ENCODE measurements at regions not wholly inside any gene's neighbourhood (a gene's known extent, or its start where the extent isn't known, plus 50 kb on each side); places are given as distances from the start of the nearest gene placed in this dataset.

DNA sequence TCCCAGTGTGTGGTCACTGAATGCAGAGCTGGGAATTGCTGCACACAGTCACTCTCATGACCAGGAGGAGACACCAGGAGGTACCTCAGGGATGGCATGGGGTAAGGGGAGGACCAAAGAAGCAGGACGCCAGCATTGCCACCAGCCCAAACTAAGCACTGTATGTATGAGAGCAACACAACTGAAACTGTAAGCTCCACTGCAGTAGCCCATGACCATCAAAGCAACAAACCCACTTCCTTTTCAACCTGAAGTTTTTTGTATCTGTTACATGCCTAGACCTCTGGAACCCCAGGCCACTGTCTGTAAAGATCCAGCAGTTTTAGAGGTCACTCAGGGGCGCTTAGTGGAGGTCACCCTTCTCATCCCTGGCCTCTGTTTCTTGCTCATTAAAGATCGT lies 164.3 kb downstream of the SETD4 start:
- 76 to 87% (median 85%) methylated on average over 3 of the region's 3 CpGs for WGBS, 4 donors
- Histone ChIP-seq H3K27me3 (no peaks in the 10 kb centered on the region), H3K27ac (no peak overlapping the region), H3K36me3 (replicated peaks in 1 of 2) (no peaks in the 10 kb centered on the region), H3K4me1 (replicated peaks in 1 of 2) (no peaks in the 10 kb centered on the region), H3K4me3 (no peak overlapping the region), H3K9me3 (replicated peaks in 1 of 3) (no peaks in the 10 kb centered on the region)
- intact Hi-C loops (cut with DNase I): no loop called here
- no peak for TF ChIP-seq POLR2A (IDR thresholded peaks at IDR 0.05)
- TF ChIP-seq, protein P1, sequence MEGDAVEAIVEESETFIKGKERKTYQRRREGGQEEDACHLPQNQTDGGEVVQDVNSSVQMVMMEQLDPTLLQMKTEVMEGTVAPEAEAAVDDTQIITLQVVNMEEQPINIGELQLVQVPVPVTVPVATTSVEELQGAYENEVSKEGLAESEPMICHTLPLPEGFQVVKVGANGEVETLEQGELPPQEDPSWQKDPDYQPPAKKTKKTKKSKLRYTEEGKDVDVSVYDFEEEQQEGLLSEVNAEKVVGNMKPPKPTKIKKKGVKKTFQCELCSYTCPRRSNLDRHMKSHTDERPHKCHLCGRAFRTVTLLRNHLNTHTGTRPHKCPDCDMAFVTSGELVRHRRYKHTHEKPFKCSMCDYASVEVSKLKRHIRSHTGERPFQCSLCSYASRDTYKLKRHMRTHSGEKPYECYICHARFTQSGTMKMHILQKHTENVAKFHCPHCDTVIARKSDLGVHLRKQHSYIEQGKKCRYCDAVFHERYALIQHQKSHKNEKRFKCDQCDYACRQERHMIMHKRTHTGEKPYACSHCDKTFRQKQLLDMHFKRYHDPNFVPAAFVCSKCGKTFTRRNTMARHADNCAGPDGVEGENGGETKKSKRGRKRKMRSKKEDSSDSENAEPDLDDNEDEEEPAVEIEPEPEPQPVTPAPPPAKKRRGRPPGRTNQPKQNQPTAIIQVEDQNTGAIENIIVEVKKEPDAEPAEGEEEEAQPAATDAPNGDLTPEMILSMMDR (IDR thresholded peaks at IDR 0.05): no peak
- DNase-seq: no peak

DNA sequence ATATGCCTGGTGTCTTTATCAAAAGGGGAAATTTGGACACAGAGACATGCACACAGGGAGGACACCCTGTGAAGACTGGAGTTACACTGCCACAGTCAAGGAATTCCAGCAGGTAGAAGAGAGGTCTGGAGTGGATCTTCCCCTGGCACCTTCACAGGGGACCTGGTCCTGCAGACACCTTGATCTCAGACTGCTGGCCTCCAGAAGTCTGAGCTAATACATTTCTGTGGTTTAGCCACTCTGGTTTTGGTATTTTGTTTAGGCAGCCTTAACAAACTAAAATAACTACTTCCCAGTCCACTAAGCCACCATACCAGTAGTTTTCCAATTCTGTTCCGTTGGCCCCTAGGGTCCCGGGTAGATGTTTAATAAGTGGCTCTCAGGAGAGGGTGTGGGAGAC lies 164.7 kb downstream of the SETD4 start:
- Histone ChIP-seq H3K27ac (no peak overlapping the region), H3K4me1 (replicated peaks in 1 of 2) (no peaks in the 10 kb centered on the region), H3K36me3 (replicated peaks in 1 of 2) (no peaks in the 10 kb centered on the region), H3K27me3 (no peaks in the 10 kb centered on the region), H3K4me3 (no peak overlapping the region), H3K9me3 (replicated peaks in 1 of 3) (no peaks in the 10 kb centered on the region)
- TF ChIP-seq POLR2A (IDR thresholded peaks at IDR 0.05): no peak
- TF ChIP-seq, protein P1 (IDR thresholded peaks at IDR 0.05): no peak
- WGBS, 4 donors: 90 to 97% (median 91%) methylated on average over 2 of the region's 2 CpGs
- DNase-seq: no peak
- intact Hi-C loops (cut with DNase I): no loop called here

- Histone ChIP-seq H3K36me3 (replicated peaks in 1 of 2) (no peaks in the 10 kb centered on the region), H3K4me3 (no peak overlapping the region), H3K9me3 (replicated peaks in 1 of 3) (no peaks in the 10 kb centered on the region), H3K27me3 (no peaks in the 10 kb centered on the region), H3K4me1 (replicated peaks in 1 of 2) (no peaks in the 10 kb centered on the region), H3K27ac (no peak overlapping the region)
- 88 to 97% (median 92%) methylated on average over 3 of the region's 3 CpGs for WGBS, 4 donors
- TF ChIP-seq, protein P1 (IDR thresholded peaks at IDR 0.05): no peak
- TF ChIP-seq POLR2A (IDR thresholded peaks at IDR 0.05): no peak
- DNase-seq: no peak
- intact Hi-C loops (cut with DNase I): no loop called here
These were observed 167.2 kb downstream of the SETD4 start for GRCh38 chr21:35893156-35893555.

DNA sequence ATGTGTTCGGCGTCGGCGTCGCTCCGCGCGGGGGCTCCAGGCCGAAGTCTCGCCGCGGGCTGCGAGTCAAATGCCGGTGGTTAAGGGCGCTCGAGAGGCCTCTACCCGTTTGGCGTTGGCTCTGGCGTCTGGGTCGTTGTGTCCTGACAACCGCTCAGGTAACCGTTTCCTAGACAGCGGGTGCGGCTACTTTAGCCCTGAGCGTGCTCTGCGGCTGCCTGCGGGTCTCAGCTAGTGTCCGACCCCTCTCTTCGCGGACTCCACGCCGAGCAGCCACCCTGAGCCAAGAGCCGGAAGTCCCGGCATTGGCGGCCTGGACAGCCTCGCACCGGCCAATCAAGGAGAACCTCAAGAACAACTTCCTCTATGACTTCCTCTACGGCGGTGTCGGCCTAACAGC lies 173.4 kb downstream of the SETD4 start:
- Histone ChIP-seq H3K27me3 (peaks cover 3% of the 10 kb centered on the region), H3K4me1 (replicated peaks in 1 of 2) (no peaks in the 10 kb centered on the region), H3K4me3 (no peak overlapping the region), H3K36me3 (replicated peaks in 1 of 2) (no peaks in the 10 kb centered on the region), H3K27ac (no peak overlapping the region), H3K9me3 (replicated peaks in 1 of 3) (no peaks in the 10 kb centered on the region)
- WGBS, 4 donors: 90 to 94% (median 92%) methylated on average over 31 to 40 of the region's 40 CpGs
- intact Hi-C loops (cut with DNase I): no loop called here
- TF ChIP-seq, protein P1 (IDR thresholded peaks at IDR 0.05): no peak
- no peak for TF ChIP-seq POLR2A (IDR thresholded peaks at IDR 0.05)
- DNase-seq: no peak

Data from adrenal gland (tissue), 9 donors.